ENCODE measurements at regions not wholly inside any gene's neighbourhood (a gene's known extent, or its start where the extent isn't known, plus 50 kb on each side); places are given as distances from the start of the nearest gene placed in this dataset.

GRCh38 chr3:158918008-158918407, 116.2 kb downstream of the MFSD1 start:
- TF ChIP-seq EP300 (IDR thresholded peaks at IDR 0.05; ENCODE audit: low read depth) (no peak), CTCF (IDR thresholded peaks at IDR 0.05) (peak; percentile 30 to 46 (median 37))
- no peaks in the 10 kb centered on the region for H3K4me1 ChIP-seq
- WGBS, 2 donors (ENCODE audit: low coverage in 1 of 2), result 21 to 24% methylated on average over 2 to 3 of the region's 3 CpGs
- H3K4me3 ChIP-seq, result no peak overlapping the region
- in situ Hi-C loops (cut with MboI; ENCODE audit: low pct_ligation_motif_present in 1 of 4, low pct_unique_long_range_greater_than_20kb in 1 of 4, low sequenced_read_pairs in 3 of 4), result no loop called here
- H3K27ac ChIP-seq, result no peak overlapping the region
- H3K36me3 ChIP-seq, result no peaks in the 10 kb centered on the region
- intact Hi-C loops (cut with DNase I; ENCODE audit: low total_unique reads), result no loop called here
- H3K27me3 ChIP-seq, result no peaks in the 10 kb centered on the region
- DNase-seq, result peak; percentile 24
- H3K9me3 ChIP-seq, result no peaks in the 10 kb centered on the region

- DNase-seq, result no peak
- Histone ChIP-seq H3K27me3 (no peaks in the 10 kb centered on the region), H3K27ac (no peak overlapping the region), H3K36me3 (no peaks in the 10 kb centered on the region), H3K4me3 (no peak overlapping the region), H3K4me1 (no peaks in the 10 kb centered on the region), H3K9me3 (no peaks in the 10 kb centered on the region)
- TF ChIP-seq CTCF (IDR thresholded peaks at IDR 0.05) (no peak), POLR2A (IDR thresholded peaks at IDR 0.05) (no peak), POLR2AphosphoS5 (IDR thresholded peaks at IDR 0.05) (no peak), EP300 (IDR thresholded peaks at IDR 0.05; ENCODE audit: low read depth) (no peak)
- WGBS, 2 donors (ENCODE audit: low coverage in 1 of 2), result 82 to 88% methylated on average over 2 of the region's 2 CpGs
- intact Hi-C loops (cut with DNase I; ENCODE audit: low total_unique reads), result no loop called here
- in situ Hi-C loops (cut with MboI; ENCODE audit: low pct_ligation_motif_present in 1 of 4, low pct_unique_long_range_greater_than_20kb in 1 of 4, low sequenced_read_pairs in 3 of 4), result no loop called here
Measured at GRCh38 chr3:158918451-158918850, 116.6 kb downstream of the MFSD1 start.

GRCh38 chr3:158920371-158920770, 118.5 kb downstream of the MFSD1 start:
- intact Hi-C loops (cut with DNase I; ENCODE audit: low total_unique reads) (no loop called here), in situ Hi-C loops (cut with MboI; ENCODE audit: low pct_ligation_motif_present in 1 of 4, low pct_unique_long_range_greater_than_20kb in 1 of 4, low sequenced_read_pairs in 3 of 4) (no loop called here)
- Histone ChIP-seq H3K4me1 (no peaks in the 10 kb centered on the region), H3K27me3 (no peaks in the 10 kb centered on the region), H3K9me3 (no peaks in the 10 kb centered on the region), H3K27ac (no peak overlapping the region), H3K4me3 (no peak overlapping the region), H3K36me3 (no peaks in the 10 kb centered on the region)
- no peak for DNase-seq
- TF ChIP-seq POLR2A (IDR thresholded peaks at IDR 0.05) (no peak), CTCF (IDR thresholded peaks at IDR 0.05) (no peak), POLR2AphosphoS5 (IDR thresholded peaks at IDR 0.05) (no peak), EP300 (IDR thresholded peaks at IDR 0.05; ENCODE audit: low read depth) (no peak)

GRCh38 chr3:158925021-158925420, 123.2 kb downstream of the MFSD1 start:
- Histone ChIP-seq H3K4me1 (no peaks in the 10 kb centered on the region), H3K9me3 (no peaks in the 10 kb centered on the region), H3K27ac (no peak overlapping the region), H3K27me3 (no peaks in the 10 kb centered on the region), H3K36me3 (no peaks in the 10 kb centered on the region), H3K4me3 (no peak overlapping the region)
- in situ Hi-C loops (cut with MboI; ENCODE audit: low pct_ligation_motif_present in 1 of 4, low pct_unique_long_range_greater_than_20kb in 1 of 4, low sequenced_read_pairs in 3 of 4) (no loop called here), intact Hi-C loops (cut with DNase I; ENCODE audit: low total_unique reads) (no loop called here)
- no peak for DNase-seq
- WGBS, 2 donors (ENCODE audit: low coverage in 1 of 2), result 46 to 54% methylated on average over 3 to 5 of the region's 5 CpGs
- TF ChIP-seq CTCF (IDR thresholded peaks at IDR 0.05), result no peak
- no peak for TF ChIP-seq POLR2AphosphoS5 (IDR thresholded peaks at IDR 0.05)
- TF ChIP-seq EP300 (IDR thresholded peaks at IDR 0.05; ENCODE audit: low read depth), result no peak
- TF ChIP-seq POLR2A (IDR thresholded peaks at IDR 0.05), result no peak
